Testis (tissue), 2 donors: ENCODE measurements at regions not wholly inside any gene's neighbourhood (a gene's known extent, or its start where the extent isn't known, plus 50 kb on each side); places are given as distances from the start of the nearest gene placed in this dataset.

Source experiments
- CTCF ChIP-seq, 3 experiments: fragments of 450-650 bp in 2 of 3; fragments of 200-600 bp in 1 of 3; sonication (generic) in 1 of 3; IDR thresholded peaks; one replicate each; pipeline ENCODE4 v1.5.1; 2016 to 2019; ENCODE audit warnings: antibody characterized with exemption in 3 of 3, mild to moderate bottlenecking in 2 of 3, moderate library complexity in 1 of 3
- POLR2A ChIP-seq: fragments of 450-650 bp; IDR thresholded peaks from one replicate; pipeline ENCODE4 v1.6.1; 2017; ENCODE audit warnings: antibody characterized with exemption, mild to moderate bottlenecking, moderate library complexity

GRCh38 chr3:59438492-59438891 is 388.7 kb upstream of the CFAP20DC start:
- TF ChIP-seq CTCF (IDR thresholded peaks at IDR 0.05) = no peak
- no peak for TF ChIP-seq POLR2A
